HCT116 (cell line): ENCODE measurements at regions not wholly inside any gene's neighbourhood (a gene's known extent, or its start where the extent isn't known, plus 50 kb on each side); places are given as distances from the start of the nearest gene placed in this dataset.

Experiments
- ATAC-seq: fragments of 200-7000 bp; cut with Tn5 transposase; 2 replicates; pipeline ENCODE4 v1.9.1; 2020; ENCODE audit warnings: mild to moderate bottlenecking, moderate library complexity
- BruUV-seq: library from RNA; stranded (reverse); fragments of 400-500 nt; replicated peaks from 2 replicates; lab custom pipeline; 2021; lab: Mats Ljungman, UMichigan
- CTCF ChIA-PET: fragments of 300-600 bp; sonication (Branson Sonifier 250); formaldehyde crosslinking; loops from one replicate; lab custom pipeline; 2021; ENCODE audit warnings: antibody characterized with exemption; lab: Charles Lee
- POLR2A ChIA-PET: fragments of 300-600, 350-600 bp; sonication (Branson Sonifier 250); formaldehyde crosslinking; loops from one replicate; lab custom pipeline; 2021; ENCODE audit warnings: antibody characterized with exemption; lab: Charles Lee
- RAD21 ChIA-PET, 2 experiments: fragments of 300-600 bp; sonication (Branson Sonifier 250); formaldehyde crosslinking; loops; one replicate each; lab custom pipeline; 2023; ENCODE audit warnings: low total read pairs in 2 of 2; ENCODE audit not compliant: uncharacterized antibody in 2 of 2, unreplicated experiment in 2 of 2, low non-redundant PET in 1 of 2; lab: Charles Lee
- DNase-seq: peaks from one replicate; pipeline ENCODE4 v3.0.0-alpha.2; 2010; ENCODE audit warnings: low read depth, low spot score
- H2AFZ ChIP-seq: fragments of 200-600 bp; shearing (Covaris generic), sonication (generic); 2 replicates; pipeline ENCODE4 v1.6.1; 2017; ENCODE audit warnings: low read depth, mixed run types, mixed read lengths, antibody characterized with exemption, low read length; ENCODE audit not compliant: poor library complexity, severe bottlenecking
- H3K27ac ChIP-seq: 2 replicates; pipeline ENCODE4 v1.5.1; 2012; ENCODE audit warnings: low read depth, low read length
- H3K27me3 ChIP-seq: fragments of 200-600 bp; sonication (generic); 2 replicates; pipeline ENCODE4 v1.6.1; 2016; ENCODE audit warnings: mixed run types, low read length, mixed read lengths; ENCODE audit not compliant: insufficient read depth
- H3K36me3 ChIP-seq, 2 experiments: fragments of 200-500 bp in 1 of 2; fragments of 200-600 bp in 1 of 2; sonication (Bioruptor generic) in 1 of 2; sonication (generic) in 1 of 2; 2 replicates each; pipeline versions ENCODE4 v1.5.1 to v1.6.1; 2014 to 2016; ENCODE audit warnings: low read length in 2 of 2, inconsistent platforms in 1 of 2, mixed read lengths in 1 of 2, mixed run types in 1 of 2; ENCODE audit not compliant: insufficient read depth in 2 of 2, control insufficient read depth in 1 of 2
- H3K4me1 ChIP-seq, 2 experiments: fragments of 200-600 bp in 1 of 2; sonication (generic) in 1 of 2; 2 replicates each; pipeline versions ENCODE4 v1.5.1 to v1.6.1; 2012 to 2017; ENCODE audit warnings: low read length in 2 of 2, inconsistent platforms in 1 of 2, mild to moderate bottlenecking in 1 of 2, mixed read lengths in 1 of 2, mixed run types in 1 of 2, moderate library complexity in 1 of 2; ENCODE audit not compliant: insufficient read depth in 2 of 2, control insufficient read depth in 1 of 2
- H3K4me2 ChIP-seq: fragments of 200-600 bp; sonication (generic); 2 replicates; pipeline ENCODE4 v1.6.1; 2017; ENCODE audit warnings: mixed run types, low read length, mixed read lengths
- H3K4me3 ChIP-seq, 2 experiments: fragments of 200-600 bp in 1 of 2; sonication (generic) in 1 of 2; replicated peaks in 1 of 2; 2 replicates each; pipeline ENCODE4 v1.5.1; 2011 to 2016; ENCODE audit warnings: low read length in 2 of 2, control low read depth in 1 of 2, low read depth in 1 of 2, mild to moderate bottlenecking in 1 of 2, mixed read lengths in 1 of 2, mixed run types in 1 of 2
- H3K79me2 ChIP-seq: fragments of 200-600 bp; sonication (generic); 2 replicates; pipeline ENCODE4 v1.6.1; 2017; ENCODE audit warnings: mild to moderate bottlenecking, mixed run types, low read length, moderate library complexity, mixed read lengths; ENCODE audit not compliant: insufficient read depth
- H3K9ac ChIP-seq: fragments of 200-600 bp; sonication (generic); 2 replicates; pipeline ENCODE4 v1.6.1; 2016; ENCODE audit warnings: low read length, mixed read lengths
- H3K9me2 ChIP-seq: fragments of 200-600 bp; sonication (generic), shearing (Covaris generic); 2 replicates; pipeline ENCODE4 v1.6.1; 2017; ENCODE audit warnings: mixed run types, mild to moderate bottlenecking, moderate library complexity; ENCODE audit not compliant: insufficient read depth
- H3K9me3 ChIP-seq, 2 experiments: fragments of 200-500 bp in 1 of 2; fragments of 200-600 bp in 1 of 2; sonication (Bioruptor generic) in 1 of 2; sonication (generic) in 1 of 2; 2 replicates each; pipeline ENCODE4 v1.6.1; 2014 to 2017; ENCODE audit warnings: low read length in 2 of 2, mixed read lengths in 2 of 2, inconsistent platforms in 1 of 2, low read depth in 1 of 2, mild to moderate bottlenecking in 1 of 2, mixed run types in 1 of 2, moderate library complexity in 1 of 2; ENCODE audit not compliant: control insufficient read depth in 1 of 2, insufficient read depth in 1 of 2
- H4K20me1 ChIP-seq: fragments of 200-600 bp; sonication (generic), shearing (Covaris generic); 2 replicates; pipeline ENCODE4 v1.6.1; 2017; ENCODE audit warnings: mixed run types, mild to moderate bottlenecking, moderate library complexity; ENCODE audit not compliant: insufficient read depth
- REST ChIP-seq: IDR thresholded peaks from 2 replicates; pipeline ENCODE4 v1.6.1; 2012; ENCODE audit warnings: low read depth
- intact Hi-C: fragments of 100-400 bp; cut with micrococcal nuclease; formaldehyde crosslinking; loops from 2 replicates; pipeline ENCODE4 v1.10.0; 2022
- TF ChIP-seq, protein P1 (sequence below), 3 experiments: fragments of 200-600 bp in 1 of 3; sonication (generic) in 1 of 3; IDR thresholded peaks in 2 of 3; conservative IDR thresholded peaks in 1 of 3; 2 replicates each; pipeline ENCODE4 v1.5.1; 2012 to 2017; ENCODE audit warnings: low read depth in 2 of 3, low read length in 2 of 3, antibody characterized with exemption in 1 of 3, borderline replicate concordance in 1 of 3, control low read depth in 1 of 3, mild to moderate bottlenecking in 1 of 3, mixed read lengths in 1 of 3, mixed run types in 1 of 3, moderate library complexity in 1 of 3; ENCODE audit not compliant: insufficient read depth in 1 of 3

- no peaks in the 10 kb centered on the region for H3K36me3 ChIP-seq
- H3K9me2 ChIP-seq, result peaks cover 7% of the 10 kb centered on the region; the same call in 1 of the 2 replicates
- TF ChIP-seq, protein P1, sequence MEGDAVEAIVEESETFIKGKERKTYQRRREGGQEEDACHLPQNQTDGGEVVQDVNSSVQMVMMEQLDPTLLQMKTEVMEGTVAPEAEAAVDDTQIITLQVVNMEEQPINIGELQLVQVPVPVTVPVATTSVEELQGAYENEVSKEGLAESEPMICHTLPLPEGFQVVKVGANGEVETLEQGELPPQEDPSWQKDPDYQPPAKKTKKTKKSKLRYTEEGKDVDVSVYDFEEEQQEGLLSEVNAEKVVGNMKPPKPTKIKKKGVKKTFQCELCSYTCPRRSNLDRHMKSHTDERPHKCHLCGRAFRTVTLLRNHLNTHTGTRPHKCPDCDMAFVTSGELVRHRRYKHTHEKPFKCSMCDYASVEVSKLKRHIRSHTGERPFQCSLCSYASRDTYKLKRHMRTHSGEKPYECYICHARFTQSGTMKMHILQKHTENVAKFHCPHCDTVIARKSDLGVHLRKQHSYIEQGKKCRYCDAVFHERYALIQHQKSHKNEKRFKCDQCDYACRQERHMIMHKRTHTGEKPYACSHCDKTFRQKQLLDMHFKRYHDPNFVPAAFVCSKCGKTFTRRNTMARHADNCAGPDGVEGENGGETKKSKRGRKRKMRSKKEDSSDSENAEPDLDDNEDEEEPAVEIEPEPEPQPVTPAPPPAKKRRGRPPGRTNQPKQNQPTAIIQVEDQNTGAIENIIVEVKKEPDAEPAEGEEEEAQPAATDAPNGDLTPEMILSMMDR (IDR thresholded peaks at IDR 0.05 in 2 of 3, conservative IDR thresholded peaks at IDR 0.05 in 1 of 3; ENCODE audit: borderline replicate concordance in 1 of 3, insufficient read depth in 1 of 3, low read depth in 2 of 3, low read length in 2 of 3), result no peak
- TF ChIP-seq REST, result no peak
- TF ChIP-seq, all 23 proteins: peak for 0
- Histone ChIP-seq H3K4me3 (no peak overlapping the region), H3K4me2 (no peak overlapping the region), H3K9me3 (no peaks in the 10 kb centered on the region), H4K20me1 (no peaks in the 10 kb centered on the region), H3K9ac (no peak overlapping the region), H2AFZ (no peak overlapping the region), H3K27me3 (no peaks in the 10 kb centered on the region), H3K79me2 (no peaks in the 10 kb centered on the region), H3K27ac (no peak overlapping the region), H3K4me1 (no peaks in the 10 kb centered on the region)
- DNase-seq, result no peak
- CTCF ChIA-PET, result no interaction called here
- POLR2A ChIA-PET, result no interaction called here
- no TSS peak for BruUV-seq
- RAD21 ChIA-PET, result no interaction called here
- ATAC-seq, result no peak
- intact Hi-C loops, result no loop called here
These were observed 584.1 kb upstream of the KCND2 start for GRCh38 chr7:119688831-119689230.
